Transverse colon (tissue), 3 donors: ENCODE measurements at regions not wholly inside any gene's neighbourhood (a gene's known extent, or its start where the extent isn't known, plus 50 kb on each side); places are given as distances from the start of the nearest gene placed in this dataset.

ENCODE experiments used
- CTCF ChIP-seq, 5 experiments: fragments of 200-600 bp in 3 of 5; fragments of 450-650 bp in 2 of 5; sonication (generic) in 3 of 5; IDR thresholded peaks; 1 replicate in 2 of 5; 2 replicates in 3 of 5; pipeline ENCODE4 v1.5.1; 2016 to 2017; ENCODE audit warnings: antibody characterized with exemption in 5 of 5, inconsistent platforms in 3 of 5, mild to moderate bottlenecking in 2 of 5, moderate library complexity in 1 of 5
- POLR2A ChIP-seq: fragments of 450-650 bp; IDR thresholded peaks from one replicate; pipeline ENCODE4 v1.6.1; 2016; ENCODE audit warnings: antibody characterized with exemption, mild to moderate bottlenecking, moderate library complexity

GRCh38 chr13:33610438-33611120, 207.4 kb upstream of the RFC3 start:
- TF ChIP-seq POLR2A (no peak), CTCF (IDR thresholded peaks at IDR 0.05) (no peak)
